Transverse colon (tissue), 4 donors: ENCODE measurements at regions not wholly inside any gene's neighbourhood (a gene's known extent, or its start where the extent isn't known, plus 50 kb on each side); places are given as distances from the start of the nearest gene placed in this dataset.

Source experiments
- DNase-seq: peaks from one replicate; pipeline ENCODE4 v3.0.0-alpha.2; 2019
- H3K27ac ChIP-seq, 4 donors: fragments of 200-600 bp; sonication (generic); 2 replicates each; pipeline ENCODE4 v1.5.1; 2016 to 2018; ENCODE audit warnings: inconsistent platforms in 4 of 4
- H3K27me3 ChIP-seq: fragments of 200-600 bp; sonication (generic); 2 replicates; pipeline ENCODE4 v1.5.1; 2017; ENCODE audit warnings: inconsistent platforms
- H3K36me3 ChIP-seq, 4 donors: fragments of 200-600 bp; sonication (generic); 2 replicates each; pipeline ENCODE4 v1.5.1; 2017 to 2019; ENCODE audit warnings: inconsistent platforms in 4 of 4
- H3K4me1 ChIP-seq, 4 donors: fragments of 200-600 bp; sonication (generic); 2 replicates each; pipeline ENCODE4 v1.5.1; 2017 to 2020; ENCODE audit warnings: inconsistent platforms in 4 of 4
- H3K4me3 ChIP-seq, 4 donors: fragments of 200-600 bp; sonication (generic); 1 replicate in 1 of 4; 2 replicates in 3 of 4; pipeline versions ENCODE4 v1.5.1 to v1.6.1; 2017 to 2019; ENCODE audit warnings: inconsistent platforms in 4 of 4
- H3K9me3 ChIP-seq, 2 donors: fragments of 200-600 bp; sonication (generic); 2 replicates each; pipeline ENCODE4 v1.5.1; 2017 to 2019; ENCODE audit warnings: inconsistent platforms in 2 of 2
- CTCF ChIP-seq, 5 experiments: fragments of 200-600 bp in 3 of 5; fragments of 450-650 bp in 2 of 5; sonication (generic) in 3 of 5; IDR thresholded peaks; 1 replicate in 2 of 5; 2 replicates in 3 of 5; pipeline ENCODE4 v1.5.1; 2016 to 2017; ENCODE audit warnings: antibody characterized with exemption in 5 of 5, inconsistent platforms in 3 of 5, mild to moderate bottlenecking in 2 of 5, moderate library complexity in 1 of 5
- EP300 ChIP-seq: sonication (generic); formaldehyde crosslinking; IDR thresholded peaks from one replicate; pipeline ENCODE4 v1.6.1; 2017; ENCODE audit warnings: antibody characterized with exemption, low read depth
- POLR2A ChIP-seq: fragments of 450-650 bp; IDR thresholded peaks from one replicate; pipeline ENCODE4 v1.6.1; 2016; ENCODE audit warnings: antibody characterized with exemption, mild to moderate bottlenecking, moderate library complexity
- POLR2AphosphoS5 ChIP-seq, 3 donors: sonication (generic); formaldehyde crosslinking; IDR thresholded peaks; one replicate each; pipeline ENCODE4 v1.6.1; 2016; ENCODE audit warnings: antibody characterized with exemption in 3 of 3
- WGBS, 2 donors: methylation state at CpG; one replicate each; pipeline ENCODE4 v1.1.5; 2018; ENCODE audit warnings: low coverage in 1 of 2; 5-methylcytosine and 5-hydroxymethylcytosine counted together
- in situ Hi-C, 4 donors: fragments of 200-750 bp; cut with MboI; loops; one replicate each; pipeline versions ENCODE4 v1.15.0 to v1.15.1; 2017; ENCODE audit warnings: low sequenced_read_pairs in 3 of 4, low pct_ligation_motif_present in 1 of 4, low pct_unique_long_range_greater_than_20kb in 1 of 4
- intact Hi-C: fragments of 100-400 bp; cut with DNase I; formaldehyde crosslinking; loops from one replicate; pipeline ENCODE4 v1.15.1; 2023; ENCODE audit warnings: low total_unique reads

GRCh38 chr14:86799244-86799647, 1193.7 kb downstream of the GALC start:
- Histone ChIP-seq H3K4me3 (no peak overlapping the region), H3K36me3 (no peaks in the 10 kb centered on the region), H3K4me1 (no peaks in the 10 kb centered on the region), H3K27ac (no peak overlapping the region), H3K27me3 (no peaks in the 10 kb centered on the region), H3K9me3 (no peaks in the 10 kb centered on the region)
- no peak for DNase-seq
- no peak for TF ChIP-seq CTCF (IDR thresholded peaks at IDR 0.05)
- TF ChIP-seq POLR2AphosphoS5 (IDR thresholded peaks at IDR 0.05): no peak
- TF ChIP-seq EP300: no peak
- TF ChIP-seq POLR2A: no peak
- WGBS, 2 donors: 60 to 64% methylated on average over 2 of the region's 2 CpGs
- in situ Hi-C loops: no loop called here
- intact Hi-C loops: no loop called here

- in situ Hi-C loops: no loop called here
- no peaks in the 10 kb centered on the region for H3K36me3 ChIP-seq
- no peak overlapping the region for H3K27ac ChIP-seq
- H3K4me3 ChIP-seq: no peak overlapping the region
- intact Hi-C loops: no loop called here
- H3K9me3 ChIP-seq: no peaks in the 10 kb centered on the region
- TF ChIP-seq EP300 (no peak), POLR2A (no peak)
- no peaks in the 10 kb centered on the region for H3K27me3 ChIP-seq
- DNase-seq: no peak
- H3K4me1 ChIP-seq: no peaks in the 10 kb centered on the region
Measured at GRCh38 chr14:86798330-86798729, 1194.7 kb downstream of the GALC start.

DNA sequence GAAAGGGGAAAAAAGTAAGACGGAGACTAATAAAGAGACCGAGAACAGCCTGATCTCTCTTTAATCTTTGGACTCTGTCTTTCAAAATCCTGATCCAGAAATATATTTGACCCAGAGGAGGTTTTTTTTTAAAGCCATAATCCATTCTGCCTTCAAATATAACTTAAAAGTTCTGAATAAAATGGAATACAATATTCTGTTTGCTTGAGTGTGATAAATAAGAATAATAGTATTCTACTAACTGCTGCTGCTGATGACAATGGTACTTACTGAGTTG, 1196.0 kb downstream of the GALC start:
- Histone ChIP-seq H3K9me3 (no peaks in the 10 kb centered on the region), H3K27ac (no peak overlapping the region), H3K27me3 (no peaks in the 10 kb centered on the region), H3K4me1 (no peaks in the 10 kb centered on the region), H3K4me3 (no peak overlapping the region), H3K36me3 (no peaks in the 10 kb centered on the region)
- no peak for TF ChIP-seq EP300
- TF ChIP-seq POLR2AphosphoS5 (IDR thresholded peaks at IDR 0.05): no peak
- TF ChIP-seq CTCF (IDR thresholded peaks at IDR 0.05): no peak
- no peak for TF ChIP-seq POLR2A
- intact Hi-C loops: no loop called here
- in situ Hi-C loops: no loop called here
- no peak for DNase-seq
- 81 to 85% methylated on average over 2 of the region's 2 CpGs for WGBS, 2 donors

GRCh38 chr14:86796221-86797074, 1196.5 kb downstream of the GALC start:
- Histone ChIP-seq H3K9me3 (no peaks in the 10 kb centered on the region), H3K4me3 (no peak overlapping the region), H3K4me1 (no peaks in the 10 kb centered on the region), H3K27me3 (no peaks in the 10 kb centered on the region), H3K27ac (no peak overlapping the region), H3K36me3 (no peaks in the 10 kb centered on the region)
- WGBS, 2 donors: 64% methylated on average over 6 of the region's 6 CpGs
- intact Hi-C loops (no loop called here), in situ Hi-C loops (no loop called here)
- no peak for DNase-seq
- TF ChIP-seq EP300: no peak
- TF ChIP-seq POLR2AphosphoS5 (IDR thresholded peaks at IDR 0.05): no peak
- no peak for TF ChIP-seq POLR2A
- no peak for TF ChIP-seq CTCF (IDR thresholded peaks at IDR 0.05)

- TF ChIP-seq POLR2A: no peak
- no peak for TF ChIP-seq EP300
- no peak for TF ChIP-seq CTCF (IDR thresholded peaks at IDR 0.05)
- no peak for TF ChIP-seq POLR2AphosphoS5 (IDR thresholded peaks at IDR 0.05)
- no peaks in the 10 kb centered on the region for H3K36me3 ChIP-seq
- no peaks in the 10 kb centered on the region for H3K4me1 ChIP-seq
- H3K27ac ChIP-seq: no peak overlapping the region
- no peak overlapping the region for H3K4me3 ChIP-seq
- intact Hi-C loops: no loop called here
- DNase-seq: no peak
- in situ Hi-C loops: no loop called here
- H3K27me3 ChIP-seq: no peaks in the 10 kb centered on the region
- no peaks in the 10 kb centered on the region for H3K9me3 ChIP-seq
Measured at GRCh38 chr14:86794689-86795088, 1198.3 kb downstream of the GALC start.
